ENCODE measurements at regions not wholly inside any gene's neighbourhood (a gene's known extent, or its start where the extent isn't known, plus 50 kb on each side); places are given as distances from the start of the nearest gene placed in this dataset.

- 57% methylated on average over 3 of the region's 3 CpGs for WGBS
- DNase-seq (ENCODE audit: low spot score): no peak
- Histone ChIP-seq H3K4me1 (replicated peaks) (no peaks in the 10 kb centered on the region), H3K9me3 (no peaks in the 10 kb centered on the region), H3K27me3 (replicated peaks; ENCODE audit: insufficient read depth) (no peaks in the 10 kb centered on the region), H3K4me3 (no peak overlapping the region), H3K27ac (no peak overlapping the region), H3K36me3 (no peaks in the 10 kb centered on the region)
- TF ChIP-seq POLR2A (IDR thresholded peaks at IDR 0.05) (no peak), CTCF (IDR thresholded peaks at IDR 0.05) (no peak), POLR2AphosphoS5 (IDR thresholded peaks at IDR 0.05) (no peak)
- intact Hi-C loops (cut with DNase I): no loop called here
Measured at GRCh38 chr1:34361121-34361520, 184.4 kb downstream of the C1orf94 start.

- H3K27ac ChIP-seq: no peak overlapping the region
Measured at GRCh38 chr1:34361781-34362357, 185.2 kb downstream of the C1orf94 start.

GRCh38 chr1:34362949-34363348, 186.2 kb downstream of the C1orf94 start:
- 69% methylated on average over 4 of the region's 4 CpGs for WGBS
- H3K27ac ChIP-seq: no peak overlapping the region
- H3K9me3 ChIP-seq: no peaks in the 10 kb centered on the region
- TF ChIP-seq POLR2AphosphoS5 (IDR thresholded peaks at IDR 0.05) (no peak), CTCF (IDR thresholded peaks at IDR 0.05) (no peak), POLR2A (IDR thresholded peaks at IDR 0.05) (no peak)
- H3K36me3 ChIP-seq: no peaks in the 10 kb centered on the region
- no peaks in the 10 kb centered on the region for H3K4me1 ChIP-seq (replicated peaks)
- no peaks in the 10 kb centered on the region for H3K27me3 ChIP-seq (replicated peaks; ENCODE audit: insufficient read depth)
- no peak overlapping the region for H3K4me3 ChIP-seq
- DNase-seq (ENCODE audit: low spot score): no peak
- intact Hi-C loops (cut with DNase I): no loop called here

More at GRCh38 chr1:34361781-34362357, 185.2 kb downstream of the C1orf94 start:
- TF ChIP-seq POLR2AphosphoS5 (IDR thresholded peaks at IDR 0.05): no peak
- TF ChIP-seq CTCF (IDR thresholded peaks at IDR 0.05): no peak
- TF ChIP-seq POLR2A (IDR thresholded peaks at IDR 0.05): no peak
- H3K4me1 ChIP-seq (replicated peaks): no peaks in the 10 kb centered on the region
- intact Hi-C loops (cut with DNase I): no loop called here
- WGBS: 47% methylated on average over 2 of the region's 2 CpGs
- no peaks in the 10 kb centered on the region for H3K27me3 ChIP-seq (replicated peaks; ENCODE audit: insufficient read depth)
- DNase-seq (ENCODE audit: low spot score): no peak
- no peak overlapping the region for H3K4me3 ChIP-seq
- H3K36me3 ChIP-seq: no peaks in the 10 kb centered on the region
- H3K9me3 ChIP-seq: no peaks in the 10 kb centered on the region

- no peaks in the 10 kb centered on the region for H3K9me3 ChIP-seq
Measured at GRCh38 chr1:34363447-34363846, 186.7 kb downstream of the C1orf94 start.

More at GRCh38 chr1:34363447-34363846, 186.7 kb downstream of the C1orf94 start:
- H3K27ac ChIP-seq: no peak overlapping the region
- no peaks in the 10 kb centered on the region for H3K36me3 ChIP-seq
- DNase-seq (ENCODE audit: low spot score): no peak
- H3K27me3 ChIP-seq (replicated peaks; ENCODE audit: insufficient read depth): no peaks in the 10 kb centered on the region
- intact Hi-C loops (cut with DNase I): no loop called here
- no peaks in the 10 kb centered on the region for H3K4me1 ChIP-seq (replicated peaks)
- TF ChIP-seq POLR2A (IDR thresholded peaks at IDR 0.05): no peak
- TF ChIP-seq CTCF (IDR thresholded peaks at IDR 0.05): no peak
- TF ChIP-seq POLR2AphosphoS5 (IDR thresholded peaks at IDR 0.05): no peak
- no peak overlapping the region for H3K4me3 ChIP-seq

Data from prostate gland (tissue), 2 donors.